Activated T-cell treated with anti-CD3 and anti-CD28 coated beads, Interleukin-2, amount 50 U/mL, for 24 hours (primary cell): ENCODE measurements at regions not wholly inside any gene's neighbourhood (a gene's known extent, or its start where the extent isn't known, plus 50 kb on each side); places are given as distances from the start of the nearest gene placed in this dataset.

Experiments used
- DNase-seq: peaks from one replicate; pipeline ENCODE4 v3.0.0-alpha.2; 2020
- H3K27ac Mint-ChIP-seq: 2 replicates; pipeline ENCODE4 v1.8.0; 2020; ENCODE audit warnings: mild to moderate bottlenecking, mixed read lengths
- H3K27me3 Mint-ChIP-seq: 2 replicates; pipeline ENCODE4 v1.8.0; 2020; ENCODE audit warnings: mixed read lengths
- H3K36me3 Mint-ChIP-seq: 2 replicates; pipeline ENCODE4 v1.8.0; 2020; ENCODE audit warnings: low read depth, mixed read lengths
- H3K4me1 Mint-ChIP-seq: 2 replicates; pipeline ENCODE4 v1.8.0; 2020; ENCODE audit warnings: low read depth, mixed read lengths
- H3K4me3 Mint-ChIP-seq: 2 replicates; pipeline ENCODE4 v1.8.0; 2020; ENCODE audit warnings: mild to moderate bottlenecking, moderate library complexity, mixed read lengths
- H3K9me3 Mint-ChIP-seq: 2 replicates; pipeline ENCODE4 v1.8.0; 2020; ENCODE audit warnings: mixed read lengths

DNA sequence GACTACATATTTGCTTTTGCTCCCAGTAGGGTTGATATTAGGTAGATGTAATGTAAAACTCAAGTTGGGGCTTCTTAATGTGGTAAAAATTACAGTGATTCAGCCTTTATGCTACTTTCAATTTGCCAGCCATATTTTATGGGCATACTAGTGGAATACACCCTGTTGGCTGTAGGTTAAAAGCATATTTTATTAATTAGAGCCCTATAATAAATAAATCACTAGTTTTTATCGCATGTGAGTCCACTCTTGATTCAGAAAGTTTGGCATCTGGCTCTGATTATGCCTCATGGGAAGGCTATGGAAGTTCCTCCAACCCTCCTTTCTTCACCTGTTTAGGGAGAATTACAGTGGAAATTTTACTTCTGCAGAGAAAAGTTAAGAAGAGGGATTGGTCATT, 390.9 kb downstream of the GATA3 start:
- DNase-seq = no peak
- Mint-ChIP-seq H3K4me1 (peaks cover 12% of the 10 kb centered on the region), H3K4me3 (no peak overlapping the region), H3K36me3 (no peaks in the 10 kb centered on the region), H3K27me3 (no peaks in the 10 kb centered on the region), H3K27ac (no peak overlapping the region), H3K9me3 (no peaks in the 10 kb centered on the region)

DNA sequence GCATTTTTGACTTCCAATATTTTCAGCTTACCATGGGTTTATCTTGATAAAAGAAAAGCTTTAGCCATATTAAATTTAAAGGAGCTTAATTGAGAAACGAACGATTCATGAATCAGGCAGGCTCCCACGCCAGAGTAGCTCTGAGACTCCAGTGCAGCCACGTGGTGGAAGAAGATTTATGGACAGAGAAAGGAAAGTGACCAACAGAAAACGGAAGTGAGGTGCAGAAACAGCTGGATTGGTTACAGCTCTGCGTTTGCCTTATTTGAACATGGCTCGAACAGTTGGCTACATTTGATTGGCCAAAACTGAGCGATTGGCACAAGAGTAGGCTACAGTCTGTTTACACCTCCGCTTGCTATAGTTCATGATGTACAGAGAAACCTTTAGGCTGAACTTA, 395.4 kb downstream of the GATA3 start:
- H3K9me3 Mint-ChIP-seq = no peaks in the 10 kb centered on the region
- no peak overlapping the region for H3K4me3 Mint-ChIP-seq
- no peak overlapping the region for H3K27ac Mint-ChIP-seq
- peaks cover 2% of the 10 kb centered on the region for H3K27me3 Mint-ChIP-seq
- H3K36me3 Mint-ChIP-seq = no peaks in the 10 kb centered on the region
- H3K4me1 Mint-ChIP-seq = peaks cover 7% of the 10 kb centered on the region
- no peak for DNase-seq

DNA sequence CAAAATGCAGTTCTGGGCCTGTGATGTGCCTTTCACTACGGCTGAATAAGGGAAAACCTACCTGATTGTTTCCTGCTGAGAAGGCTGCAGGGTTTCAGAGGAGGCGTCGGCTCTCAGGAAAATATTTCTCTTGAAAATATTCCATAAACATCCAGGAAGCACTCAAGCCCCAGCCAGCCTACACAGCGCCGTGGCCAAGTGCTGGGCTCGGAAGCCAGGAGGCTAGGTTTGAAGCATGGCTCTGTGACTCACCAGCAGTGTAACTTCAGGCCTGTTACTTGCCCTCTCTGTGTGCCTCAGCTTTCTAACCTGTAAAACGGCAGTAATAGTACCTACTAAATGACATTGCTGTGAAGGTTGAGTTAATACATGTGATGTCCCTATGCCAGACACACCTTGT, 399.1 kb downstream of the GATA3 start:
- DNase-seq = no peak

DNA sequence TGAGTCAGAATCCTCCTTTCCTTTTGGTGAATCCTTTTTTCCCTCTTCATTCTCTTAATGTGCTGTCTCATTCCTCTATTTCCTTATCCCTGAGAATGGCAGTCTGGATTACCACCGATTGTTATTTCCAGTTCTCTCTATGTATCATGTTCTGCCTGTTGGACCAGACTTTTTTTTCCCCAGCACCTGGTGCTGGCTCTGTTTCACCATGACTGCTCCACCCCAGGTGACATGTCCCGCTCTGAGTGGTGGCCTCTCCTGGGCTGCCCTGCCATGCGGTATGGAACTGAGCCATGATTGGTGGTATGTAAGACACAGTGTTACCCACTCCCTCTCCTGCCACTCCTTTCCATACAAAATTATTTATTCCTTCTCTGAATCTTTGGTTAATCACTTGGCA, 399.9 kb downstream of the GATA3 start:
- no peaks in the 10 kb centered on the region for H3K36me3 Mint-ChIP-seq
- H3K27me3 Mint-ChIP-seq = peaks cover 7% of the 10 kb centered on the region
- peaks cover 7% of the 10 kb centered on the region for H3K4me1 Mint-ChIP-seq
- H3K27ac Mint-ChIP-seq = no peak overlapping the region
- no peak overlapping the region for H3K4me3 Mint-ChIP-seq
- peaks cover 1% of the 10 kb centered on the region for H3K9me3 Mint-ChIP-seq
- no peak for DNase-seq

More for the DNA sequence above, 399.1 kb downstream of the GATA3 start:
- Mint-ChIP-seq H3K4me3 (no peak overlapping the region), H3K36me3 (no peaks in the 10 kb centered on the region), H3K27ac (no peak overlapping the region), H3K27me3 (peaks cover 7% of the 10 kb centered on the region), H3K9me3 (peaks cover 1% of the 10 kb centered on the region), H3K4me1 (peaks cover 7% of the 10 kb centered on the region)

DNA sequence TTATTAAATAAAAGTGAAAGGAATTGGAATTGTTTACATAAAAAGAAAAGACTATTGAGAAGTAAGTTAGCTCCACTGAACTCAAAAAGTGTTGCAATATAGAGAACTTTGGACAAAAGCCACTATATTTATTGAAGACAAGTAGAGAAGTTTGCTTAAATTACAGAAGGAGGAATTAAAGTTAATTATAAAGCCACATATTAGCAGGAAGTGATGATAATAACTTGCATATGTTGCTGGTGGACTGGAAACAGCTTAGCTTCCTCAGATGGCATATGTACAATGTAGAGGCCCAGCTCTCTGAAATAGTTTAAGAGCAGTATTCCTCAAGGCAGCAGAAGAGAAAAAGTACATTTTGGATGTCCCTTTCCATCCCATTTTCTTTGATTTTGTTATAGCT, 400.7 kb downstream of the GATA3 start:
- no peak for DNase-seq
- Mint-ChIP-seq H3K4me1 (peaks cover 7% of the 10 kb centered on the region), H3K9me3 (peaks cover 1% of the 10 kb centered on the region), H3K27ac (no peak overlapping the region), H3K36me3 (no peaks in the 10 kb centered on the region), H3K4me3 (no peak overlapping the region), H3K27me3 (peaks cover 7% of the 10 kb centered on the region)

DNA sequence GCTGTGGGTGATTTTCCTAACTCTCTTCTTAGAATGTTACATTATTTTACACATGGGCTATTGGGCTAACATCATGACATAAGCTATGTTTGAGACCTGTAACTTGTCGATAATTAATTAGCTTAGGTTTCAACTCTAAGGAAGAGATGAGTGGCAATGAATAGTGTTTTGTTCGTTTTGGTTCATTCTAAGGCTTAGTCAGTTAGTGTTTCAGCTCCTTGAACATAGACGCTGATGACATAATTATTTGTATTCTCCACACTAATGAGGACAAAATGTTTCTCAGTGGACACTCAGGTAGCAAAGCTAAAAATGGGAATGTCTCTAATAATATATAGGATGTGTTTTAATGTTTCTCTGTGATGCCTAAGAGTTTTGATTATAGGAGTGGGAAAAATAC, 401.9 kb downstream of the GATA3 start:
- Mint-ChIP-seq H3K36me3 (no peaks in the 10 kb centered on the region), H3K4me1 (peaks cover 12% of the 10 kb centered on the region), H3K27me3 (peaks cover 7% of the 10 kb centered on the region), H3K4me3 (no peak overlapping the region), H3K9me3 (peaks cover 1% of the 10 kb centered on the region), H3K27ac (no peak overlapping the region)
- DNase-seq = no peak

DNA sequence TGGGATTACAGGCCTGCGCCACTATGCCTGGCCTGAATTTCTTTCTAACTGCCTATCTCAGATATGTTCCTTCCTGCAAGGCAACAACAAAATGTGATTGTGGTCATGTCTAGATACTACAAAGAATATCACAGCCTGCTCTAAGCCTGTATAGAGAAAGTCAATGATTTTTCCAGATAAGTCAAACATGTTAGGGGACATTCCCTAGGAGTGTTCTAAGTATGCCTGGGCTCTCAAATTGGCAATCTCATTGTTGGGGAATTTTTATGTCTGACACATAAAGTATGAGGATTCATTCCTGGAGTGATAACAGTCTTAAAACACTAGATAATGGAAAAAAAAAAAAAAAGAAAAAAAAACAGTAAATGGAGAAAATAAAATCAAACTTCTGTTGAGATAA, 406.1 kb downstream of the GATA3 start:
- Mint-ChIP-seq H3K27ac (no peak overlapping the region), H3K9me3 (peaks cover 1% of the 10 kb centered on the region), H3K4me3 (no peak overlapping the region), H3K27me3 (peaks cover 15% of the 10 kb centered on the region), H3K36me3 (no peaks in the 10 kb centered on the region), H3K4me1 (peaks cover 8% of the 10 kb centered on the region)
- no peak for DNase-seq

DNA sequence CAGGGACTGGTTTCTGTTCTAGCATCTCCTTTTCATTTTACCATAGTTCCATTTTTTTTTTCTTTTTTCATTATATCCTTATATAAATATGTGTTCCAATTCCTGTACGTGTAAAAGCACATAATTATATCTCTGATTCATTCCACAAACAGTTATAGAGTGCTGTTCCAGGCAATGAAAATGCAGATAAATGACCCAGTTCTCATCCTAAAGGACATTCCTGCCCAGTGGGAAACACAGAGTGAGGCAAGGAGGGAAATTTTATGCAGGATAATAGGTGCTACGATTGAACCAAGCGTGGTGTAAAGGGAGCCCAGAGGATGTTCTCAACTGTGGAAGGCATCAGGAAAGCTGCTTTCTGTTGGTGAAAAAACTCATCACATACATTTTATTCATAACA, 408.1 kb downstream of the GATA3 start:
- Mint-ChIP-seq H3K27ac (no peak overlapping the region), H3K27me3 (peaks cover 21% of the 10 kb centered on the region)

DNA sequence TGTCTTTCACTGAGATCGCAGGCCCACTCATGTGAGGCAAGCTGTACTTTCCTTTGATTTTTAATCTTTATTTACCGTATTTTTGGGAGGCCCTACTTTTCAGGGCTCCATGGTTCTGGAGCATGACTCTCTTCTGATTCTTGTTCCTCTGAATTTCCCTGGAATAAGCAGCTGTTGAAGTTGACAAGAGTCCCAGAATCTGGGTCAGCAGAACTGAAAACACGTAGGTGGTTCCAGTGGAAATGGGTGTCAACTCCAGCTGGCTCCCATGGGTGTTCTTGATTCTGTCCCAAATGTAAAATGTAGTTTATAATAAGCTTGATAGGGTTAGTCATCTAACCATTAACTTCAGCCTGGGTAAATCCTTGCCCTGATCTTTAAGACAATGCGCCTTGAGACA, 409.4 kb downstream of the GATA3 start:
- DNase-seq = no peak
- H3K27ac Mint-ChIP-seq = no peak overlapping the region
- H3K4me3 Mint-ChIP-seq = no peak overlapping the region
- peaks cover 8% of the 10 kb centered on the region for H3K4me1 Mint-ChIP-seq
- H3K27me3 Mint-ChIP-seq = peaks cover 17% of the 10 kb centered on the region
- no peaks in the 10 kb centered on the region for H3K9me3 Mint-ChIP-seq
- H3K36me3 Mint-ChIP-seq = no peaks in the 10 kb centered on the region

More for the DNA sequence above, 408.1 kb downstream of the GATA3 start:
- Mint-ChIP-seq H3K9me3 (peaks cover under 1% of the 10 kb centered on the region), H3K4me3 (no peak overlapping the region), H3K36me3 (no peaks in the 10 kb centered on the region), H3K4me1 (peaks cover 8% of the 10 kb centered on the region)
- no peak for DNase-seq

DNA sequence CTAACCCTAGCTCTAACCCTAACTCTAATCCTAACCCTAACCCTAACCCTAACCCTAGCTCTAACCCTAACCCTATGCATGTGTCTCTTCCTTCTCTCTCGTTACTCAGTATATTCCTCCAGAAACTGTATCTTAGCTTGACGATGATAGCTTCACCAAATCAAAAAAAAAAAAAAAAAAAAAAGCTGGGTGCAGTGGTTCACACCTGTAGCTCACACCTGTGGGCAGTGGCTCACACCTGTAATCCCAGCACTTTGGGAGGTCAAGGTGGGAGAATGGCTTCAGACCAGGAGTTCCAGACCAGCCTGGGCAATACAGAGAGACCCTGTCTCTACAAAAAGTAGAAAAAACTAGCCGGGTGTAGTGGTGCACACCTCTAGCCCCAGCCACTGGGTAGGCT, 414.0 kb downstream of the GATA3 start:
- Mint-ChIP-seq H3K9me3 (no peaks in the 10 kb centered on the region), H3K4me3 (no peak overlapping the region), H3K36me3 (no peaks in the 10 kb centered on the region), H3K27me3 (peaks cover 11% of the 10 kb centered on the region), H3K27ac (no peak overlapping the region), H3K4me1 (peaks cover 2% of the 10 kb centered on the region)
- DNase-seq = no peak

DNA sequence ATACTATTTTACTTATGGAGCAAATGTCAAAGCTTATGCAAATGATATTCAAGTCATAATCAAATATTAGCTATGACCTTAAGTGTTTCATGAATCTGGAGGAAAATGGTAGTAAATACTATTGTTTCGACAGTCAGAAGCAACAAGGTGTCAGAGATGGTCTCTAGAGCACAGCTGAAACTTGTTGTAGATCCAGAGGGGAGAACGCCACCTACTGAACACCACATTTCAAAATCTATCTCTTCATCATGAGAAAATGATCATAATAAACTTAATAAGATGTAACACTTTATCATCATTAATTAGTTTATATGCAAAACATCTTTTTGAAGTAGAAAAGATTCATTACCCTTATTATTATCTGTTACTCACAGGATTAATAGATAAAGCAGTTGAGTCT, 418.7 kb downstream of the GATA3 start:
- Mint-ChIP-seq H3K9me3 (peaks cover 7% of the 10 kb centered on the region), H3K36me3 (no peaks in the 10 kb centered on the region), H3K4me3 (no peak overlapping the region), H3K27me3 (peaks cover 21% of the 10 kb centered on the region), H3K4me1 (peaks cover 2% of the 10 kb centered on the region), H3K27ac (no peak overlapping the region)
- DNase-seq = no peak

DNA sequence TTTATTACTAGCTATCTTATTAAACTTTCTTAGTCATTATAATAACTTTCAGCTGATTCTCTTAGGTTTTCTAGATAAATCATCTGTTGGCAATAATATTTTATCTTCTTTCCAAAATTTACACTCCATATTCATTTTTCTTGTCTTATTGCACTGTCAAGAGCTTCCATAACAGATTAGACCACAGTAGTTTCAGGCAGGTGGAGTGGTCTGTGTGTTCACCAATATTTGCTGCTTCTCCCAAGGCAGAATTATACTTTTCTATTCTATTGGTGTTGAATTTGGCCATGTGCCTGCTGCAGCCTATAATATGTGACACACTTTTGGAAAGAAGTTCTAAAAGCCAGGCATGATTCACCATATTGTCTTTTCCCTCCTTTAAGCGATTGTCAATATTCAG, 422.8 kb downstream of the GATA3 start:
- H3K4me3 Mint-ChIP-seq = no peak overlapping the region
- peaks cover 7% of the 10 kb centered on the region for H3K9me3 Mint-ChIP-seq
- no peak overlapping the region for H3K27ac Mint-ChIP-seq
- no peak for DNase-seq
- peaks cover 34% of the 10 kb centered on the region for H3K27me3 Mint-ChIP-seq
- no peaks in the 10 kb centered on the region for H3K4me1 Mint-ChIP-seq
- H3K36me3 Mint-ChIP-seq = no peaks in the 10 kb centered on the region

DNA sequence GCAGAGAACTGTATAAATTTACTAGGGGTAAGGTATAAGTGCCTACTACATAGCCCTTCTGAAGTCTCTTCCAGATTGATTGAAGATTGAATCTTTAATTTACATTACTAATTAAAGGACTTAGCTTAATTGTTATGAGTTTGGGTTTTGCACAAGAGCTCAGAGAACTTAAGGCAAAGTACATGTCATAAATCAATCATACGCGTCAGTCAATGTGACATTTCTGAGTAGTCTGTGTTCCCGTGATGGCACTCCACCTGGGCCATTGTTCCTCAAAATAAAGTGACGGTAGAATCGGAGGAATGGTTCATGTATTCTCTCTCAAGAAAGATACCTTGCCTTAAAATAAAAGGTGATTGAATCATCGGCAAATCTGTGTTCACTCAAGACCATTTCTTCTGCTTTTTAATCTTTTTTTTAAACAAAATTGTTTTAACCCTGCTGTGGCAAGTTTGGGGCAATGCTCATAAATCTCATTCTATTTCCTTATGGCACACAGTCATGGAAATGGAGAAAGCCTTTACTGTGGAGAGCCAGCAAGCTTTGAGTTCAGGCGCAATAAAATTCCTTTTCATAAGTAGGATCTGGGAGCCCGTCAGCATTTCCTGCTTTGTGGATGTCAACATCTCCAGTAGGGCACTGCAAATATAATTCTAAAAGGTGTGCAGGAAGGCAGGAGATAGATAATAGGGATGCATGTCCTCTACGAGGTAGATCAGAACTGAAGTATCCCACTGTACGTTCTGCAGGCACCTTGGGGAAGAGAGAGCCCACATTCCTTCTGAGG, 427.4 kb downstream of the GATA3 start:
- no peak for DNase-seq
- H3K36me3 Mint-ChIP-seq = no peaks in the 10 kb centered on the region
- no peaks in the 10 kb centered on the region for H3K4me1 Mint-ChIP-seq
- peaks cover 36% of the 10 kb centered on the region for H3K27me3 Mint-ChIP-seq
- no peak overlapping the region for H3K27ac Mint-ChIP-seq
- no peak overlapping the region for H3K4me3 Mint-ChIP-seq
- H3K9me3 Mint-ChIP-seq = peaks cover 7% of the 10 kb centered on the region

DNA sequence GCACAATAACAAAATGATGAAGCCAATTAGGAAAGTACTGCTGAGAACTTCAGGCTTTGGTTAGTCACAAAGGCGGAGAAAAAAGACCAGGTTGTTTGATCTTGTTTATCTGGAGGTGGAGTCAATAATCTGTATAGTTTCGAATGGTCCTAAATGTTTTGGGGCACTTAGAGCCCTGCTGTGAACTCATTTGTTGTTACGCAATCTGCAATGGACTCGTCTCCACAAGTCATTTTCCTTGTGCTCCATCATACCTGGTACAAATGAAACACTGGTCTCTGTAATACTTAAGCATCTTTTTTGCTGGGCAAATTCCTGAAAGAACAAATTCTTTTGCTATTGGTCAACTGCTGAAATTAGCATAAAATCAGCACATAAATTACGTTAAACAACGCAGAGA, 430.5 kb downstream of the GATA3 start:
- no peak for DNase-seq
- Mint-ChIP-seq H3K4me1 (no peaks in the 10 kb centered on the region), H3K36me3 (no peaks in the 10 kb centered on the region), H3K27me3 (peaks cover 26% of the 10 kb centered on the region), H3K4me3 (no peak overlapping the region), H3K9me3 (no peaks in the 10 kb centered on the region), H3K27ac (no peak overlapping the region)

DNA sequence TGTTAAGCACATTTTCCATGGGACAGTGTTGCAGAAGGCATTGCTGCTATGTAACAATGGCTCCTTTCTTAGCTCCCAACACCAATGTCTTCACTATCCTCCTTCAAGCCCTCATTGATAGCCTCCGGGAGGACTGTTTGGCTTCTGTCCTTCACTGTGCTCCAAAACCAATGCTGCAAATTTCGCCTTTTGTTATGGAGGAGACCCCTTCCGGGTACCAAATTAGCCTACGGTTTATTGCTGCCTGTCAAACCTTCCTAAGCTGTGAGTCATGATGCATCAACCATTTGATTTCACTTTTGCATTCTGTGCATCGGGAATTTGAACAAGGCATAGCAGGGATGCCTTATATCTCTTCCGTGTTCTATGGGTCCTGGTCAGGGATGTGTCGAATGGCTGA, 432.9 kb downstream of the GATA3 start:
- H3K27me3 Mint-ChIP-seq = peaks cover 16% of the 10 kb centered on the region
- H3K27ac Mint-ChIP-seq = no peak overlapping the region
- H3K9me3 Mint-ChIP-seq = no peaks in the 10 kb centered on the region
- no peak for DNase-seq
- no peaks in the 10 kb centered on the region for H3K4me1 Mint-ChIP-seq
- H3K36me3 Mint-ChIP-seq = no peaks in the 10 kb centered on the region
- H3K4me3 Mint-ChIP-seq = no peak overlapping the region

DNA sequence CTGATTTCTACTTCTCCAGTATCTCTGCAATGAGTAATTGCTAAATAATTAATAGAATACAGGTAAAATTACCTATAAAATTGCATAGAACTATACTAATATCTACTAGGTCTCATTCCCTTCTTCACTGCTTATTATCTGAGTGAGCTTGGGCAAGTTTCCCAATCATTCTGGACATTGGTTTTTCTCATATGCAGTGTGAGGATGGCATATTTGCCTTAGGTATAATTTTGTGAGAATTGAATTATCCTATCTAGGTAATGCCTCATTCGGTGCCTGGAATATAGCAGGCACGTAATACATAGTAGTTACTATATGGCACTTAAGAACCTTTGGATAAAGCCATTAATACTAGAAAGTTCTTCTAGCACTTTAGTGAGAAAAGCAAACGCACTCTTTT, 434.7 kb downstream of the GATA3 start:
- DNase-seq = no peak
- no peaks in the 10 kb centered on the region for H3K36me3 Mint-ChIP-seq
- H3K27me3 Mint-ChIP-seq = peaks cover 4% of the 10 kb centered on the region
- no peak overlapping the region for H3K27ac Mint-ChIP-seq
- no peak overlapping the region for H3K4me3 Mint-ChIP-seq
- H3K4me1 Mint-ChIP-seq = no peaks in the 10 kb centered on the region
- H3K9me3 Mint-ChIP-seq = no peaks in the 10 kb centered on the region
